Kidney epithelial cell (primary cell): ENCODE measurements at regions not wholly inside any gene's neighbourhood (a gene's known extent, or its start where the extent isn't known, plus 50 kb on each side); places are given as distances from the start of the nearest gene placed in this dataset.

Experiments used
- DNase-seq: peaks from one replicate; pipeline ENCODE4 v3.0.0-alpha.2; 2010; ENCODE audit warnings: low read depth
- H3K27me3 ChIP-seq: 2 replicates; pipeline ENCODE4 v1.6.0; 2011; ENCODE audit warnings: low read length; ENCODE audit not compliant: control insufficient read depth, insufficient read depth
- H3K36me3 ChIP-seq: 2 replicates; pipeline ENCODE4 v1.5.1; 2011; ENCODE audit warnings: low read length; ENCODE audit not compliant: control insufficient read depth, insufficient read depth
- H3K4me3 ChIP-seq: 2 replicates; pipeline ENCODE4 v1.5.1; 2011; ENCODE audit warnings: low read depth, mild to moderate bottlenecking, control low read depth, low read length
- CTCF ChIP-seq: IDR thresholded peaks from 2 replicates; pipeline ENCODE4 v1.5.1; 2011; ENCODE audit warnings: mild to moderate bottlenecking, moderate library complexity, low read length, control low read depth, inconsistent platforms; ENCODE audit not compliant: insufficient read depth, poor library complexity, severe bottlenecking

- no peaks in the 10 kb centered on the region for H3K36me3 ChIP-seq
- peaks cover 16% of the 10 kb centered on the region for H3K27me3 ChIP-seq
- TF ChIP-seq CTCF: no peak
- DNase-seq: no peak
- H3K4me3 ChIP-seq: no peak overlapping the region
Observed at GRCh38 chr9:126066131-126066530, 260.5 kb upstream of the MVB12B start.

GRCh38 chr9:126067031-126067734 is 259.4 kb upstream of the MVB12B start:
- TF ChIP-seq CTCF: no peak
- DNase-seq: no peak

GRCh38 chr9:126068534-126069230 is 257.9 kb upstream of the MVB12B start:
- no peak for DNase-seq
- no peaks in the 10 kb centered on the region for H3K36me3 ChIP-seq
- TF ChIP-seq CTCF: no peak
- H3K4me3 ChIP-seq: no peak overlapping the region
- H3K27me3 ChIP-seq: peaks cover 18% of the 10 kb centered on the region

More at GRCh38 chr9:126067031-126067734, 259.4 kb upstream of the MVB12B start:
- Histone ChIP-seq H3K36me3 (no peaks in the 10 kb centered on the region), H3K27me3 (peaks cover 18% of the 10 kb centered on the region), H3K4me3 (no peak overlapping the region)

GRCh38 chr9:126069400-126069955 is 257.2 kb upstream of the MVB12B start:
- H3K36me3 ChIP-seq: no peaks in the 10 kb centered on the region
- TF ChIP-seq CTCF: no peak
- no peak overlapping the region for H3K4me3 ChIP-seq
- DNase-seq: no peak
- H3K27me3 ChIP-seq: peaks cover 18% of the 10 kb centered on the region

GRCh38 chr9:126070058-126070655 is 256.5 kb upstream of the MVB12B start:
- DNase-seq: no peak
- no peak for TF ChIP-seq CTCF
- H3K4me3 ChIP-seq: no peak overlapping the region
- H3K27me3 ChIP-seq: peaks cover 18% of the 10 kb centered on the region
- no peaks in the 10 kb centered on the region for H3K36me3 ChIP-seq
